A673 (cell line): ENCODE measurements at regions not wholly inside any gene's neighbourhood (a gene's known extent, or its start where the extent isn't known, plus 50 kb on each side); places are given as distances from the start of the nearest gene placed in this dataset.

Experiments used
- EZH2 ChIP-seq: fragments of 200-600 bp; sonication (generic); IDR thresholded peaks from 2 replicates; pipeline ENCODE4 v1.6.1; 2017; ENCODE audit warnings: borderline replicate concordance, low read depth, mild to moderate bottlenecking, mixed read lengths, antibody characterized with exemption, low read length; ENCODE audit not compliant: poor library complexity, severe bottlenecking
- TF ChIP-seq, protein P1 (sequence below): fragments of 300-800, 200-600 bp; sonication (generic); conservative IDR thresholded peaks from 2 replicates; pipeline ENCODE4 v1.5.1; 2017; ENCODE audit warnings: low read depth, mild to moderate bottlenecking, antibody characterized with exemption, low read length, moderate library complexity, mixed read lengths

DNA sequence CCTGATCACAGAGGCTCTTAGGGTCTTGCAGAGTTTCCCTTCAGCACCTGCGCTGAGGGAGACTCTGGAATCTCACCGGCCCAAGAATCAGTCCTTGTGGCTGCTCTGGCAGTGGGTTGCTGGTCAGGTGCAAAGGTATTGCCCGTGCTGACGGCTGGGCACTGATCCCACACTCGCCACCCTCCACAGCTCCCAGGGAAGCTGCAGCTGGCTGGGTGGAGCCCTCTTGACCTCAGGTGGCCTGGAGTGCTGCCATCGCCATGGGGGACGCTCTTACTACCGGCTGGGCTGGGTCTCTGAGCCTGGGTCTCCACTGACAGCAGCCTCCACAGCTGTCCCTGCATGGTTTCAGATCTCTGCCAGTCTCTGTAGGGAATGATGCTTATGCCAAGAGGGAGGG is 52.6 kb upstream of the EPHB3 start:
- no peak for TF ChIP-seq EZH2
- TF ChIP-seq, protein P1, sequence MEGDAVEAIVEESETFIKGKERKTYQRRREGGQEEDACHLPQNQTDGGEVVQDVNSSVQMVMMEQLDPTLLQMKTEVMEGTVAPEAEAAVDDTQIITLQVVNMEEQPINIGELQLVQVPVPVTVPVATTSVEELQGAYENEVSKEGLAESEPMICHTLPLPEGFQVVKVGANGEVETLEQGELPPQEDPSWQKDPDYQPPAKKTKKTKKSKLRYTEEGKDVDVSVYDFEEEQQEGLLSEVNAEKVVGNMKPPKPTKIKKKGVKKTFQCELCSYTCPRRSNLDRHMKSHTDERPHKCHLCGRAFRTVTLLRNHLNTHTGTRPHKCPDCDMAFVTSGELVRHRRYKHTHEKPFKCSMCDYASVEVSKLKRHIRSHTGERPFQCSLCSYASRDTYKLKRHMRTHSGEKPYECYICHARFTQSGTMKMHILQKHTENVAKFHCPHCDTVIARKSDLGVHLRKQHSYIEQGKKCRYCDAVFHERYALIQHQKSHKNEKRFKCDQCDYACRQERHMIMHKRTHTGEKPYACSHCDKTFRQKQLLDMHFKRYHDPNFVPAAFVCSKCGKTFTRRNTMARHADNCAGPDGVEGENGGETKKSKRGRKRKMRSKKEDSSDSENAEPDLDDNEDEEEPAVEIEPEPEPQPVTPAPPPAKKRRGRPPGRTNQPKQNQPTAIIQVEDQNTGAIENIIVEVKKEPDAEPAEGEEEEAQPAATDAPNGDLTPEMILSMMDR = no peak
